GM10248 (cell line): ENCODE measurements at regions not wholly inside any gene's neighbourhood (a gene's known extent, or its start where the extent isn't known, plus 50 kb on each side); places are given as distances from the start of the nearest gene placed in this dataset.
"Not testable (repeated sequence)": the region's sequence is repeated elsewhere in the genome, so short reads cannot be mapped to it uniquely, and the experiment has no call there.

ENCODE experiments used
- CTCF ChIA-PET: fragments of 300-600 bp; sonication (Branson Sonifier 250); formaldehyde crosslinking; extraction: SDS; loops from one replicate; lab custom pipeline; 2021; ENCODE audit warnings: antibody characterized with exemption; lab: Yijun Ruan, JAX
- POLR2A ChIA-PET: fragments of 350-650 bp; sonication (Branson Sonifier 250); formaldehyde crosslinking; extraction: SDS; loops from one replicate; lab custom pipeline; 2020; ENCODE audit warnings: antibody characterized with exemption; lab: Yijun Ruan, JAX
- DNase-seq: peaks from one replicate; pipeline ENCODE4 v3.0.0; 2012; ENCODE audit errors: extremely low spot score
- CTCF ChIP-seq: IDR thresholded peaks from 2 replicates; pipeline ENCODE4 v1.5.1; 2012; ENCODE audit warnings: mild to moderate bottlenecking, low read depth; ENCODE audit errors: extremely low read depth, missing control alignments, control extremely low read depth

- ChIA-PET CTCF (no interaction called here), POLR2A (no interaction called here)
- no peak for DNase-seq
- no peak for TF ChIP-seq CTCF
These were observed 123.6 kb upstream of the EFEMP1 start for GRCh38 chr2:56047136-56047535.

GRCh38 chr2:56049233-56049845 lies 125.8 kb upstream of the EFEMP1 start:
- CTCF ChIA-PET: no interaction called here
- POLR2A ChIA-PET: no interaction called here
- no peak for TF ChIP-seq CTCF
- no peak for DNase-seq

DNA sequence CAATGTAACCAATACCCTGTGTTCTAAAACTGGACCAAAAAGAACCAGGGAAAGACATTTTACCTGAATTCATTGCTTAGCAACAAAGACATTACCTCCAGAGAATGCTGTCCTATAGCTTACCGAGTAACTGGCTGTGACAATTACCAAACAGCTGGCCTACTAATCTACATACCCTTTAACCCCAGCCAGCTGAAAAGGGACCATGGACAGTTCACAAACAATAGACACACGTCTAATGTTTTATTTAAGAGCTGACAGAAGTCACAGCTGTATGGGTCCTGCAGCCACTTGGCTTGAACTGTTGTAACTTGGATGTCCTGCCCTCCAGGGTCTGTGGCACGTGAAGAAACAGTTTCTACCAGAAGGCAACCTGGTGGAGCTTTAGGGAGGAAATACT lies 130.1 kb upstream of the EFEMP1 start:
- no peak for TF ChIP-seq CTCF
- CTCF ChIA-PET: interaction anchor here (1.5 kb wide), 1 partner anchor 15 kb away, joined by 4 read pairs; no protein-coding TSS in a partner anchor
- DNase-seq: no peak
- POLR2A ChIA-PET: no interaction called here

DNA sequence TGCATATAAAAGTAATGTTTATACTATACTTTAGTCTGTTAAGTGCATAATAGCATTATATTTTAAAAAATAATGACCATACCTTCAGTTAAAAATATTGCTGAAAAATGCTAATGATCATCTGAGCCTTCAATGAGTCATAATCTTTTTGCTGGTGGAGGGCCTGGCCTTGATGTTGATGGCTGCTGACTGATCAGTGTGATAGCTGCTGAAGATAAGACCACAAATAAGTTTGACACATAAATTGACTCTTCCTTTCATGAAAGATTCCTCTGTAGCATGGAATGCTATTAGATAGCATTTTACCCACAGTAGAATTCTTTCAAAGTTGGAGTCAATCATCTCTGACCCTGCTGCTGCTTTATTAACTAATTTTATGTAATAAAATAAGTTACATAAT lies 128.4 kb upstream of the CCDC85A start:
- CTCF ChIA-PET: interaction anchor here (1.1 kb wide), 1 partner anchor 15 kb away, joined by 3 read pairs; no protein-coding TSS in a partner anchor

DNA sequence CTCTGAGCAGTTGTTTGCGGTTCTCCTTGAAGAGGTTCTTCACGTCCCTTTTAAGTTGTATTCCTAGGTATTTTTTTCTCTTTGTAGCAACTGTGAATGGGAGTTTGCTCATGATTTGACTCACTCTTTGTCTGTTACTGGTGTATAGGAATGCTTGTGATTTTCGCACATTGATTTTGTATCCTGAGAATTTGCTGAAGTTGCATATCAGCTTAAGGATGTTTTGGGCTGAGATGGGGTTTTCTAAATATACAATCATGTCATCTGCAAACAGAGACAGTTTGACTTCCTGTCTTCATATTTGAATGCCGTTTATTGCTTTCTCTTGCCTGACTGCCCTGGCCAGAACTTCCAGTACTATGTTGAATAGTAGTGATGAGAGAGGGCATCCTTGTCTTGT lies 122.5 kb upstream of the CCDC85A start:
- DNase-seq, POLR2A ChIA-PET: not testable (repeated sequence)
- CTCF ChIA-PET: interaction anchor here (1.1 kb wide), 1 partner anchor 23 kb away, joined by 3 read pairs; no protein-coding TSS in a partner anchor

More for the DNA sequence above, 128.4 kb upstream of the CCDC85A start:
- DNase-seq: no peak
- POLR2A ChIA-PET: no interaction called here
- no peak for TF ChIP-seq CTCF

GRCh38 chr2:56068746-56069145 lies 115.0 kb upstream of the CCDC85A start:
- POLR2A ChIA-PET: no interaction called here
- DNase-seq: no peak
- no peak for TF ChIP-seq CTCF
- CTCF ChIA-PET: interaction anchor here (1.2 kb wide), 1 partner anchor 14 kb away, joined by 4 read pairs; no protein-coding TSS in a partner anchor

- no peak for TF ChIP-seq CTCF
- CTCF ChIA-PET: no interaction called here
- POLR2A ChIA-PET: no interaction called here
- DNase-seq: no peak
These were observed 106.4 kb upstream of the CCDC85A start for GRCh38 chr2:56077359-56077915.
